GM21528 (cell line): ENCODE measurements at regions not wholly inside any gene's neighbourhood (a gene's known extent, or its start where the extent isn't known, plus 50 kb on each side); places are given as distances from the start of the nearest gene placed in this dataset.

ENCODE experiments used
- ATAC-seq: cut with Tn5 transposase; IDR thresholded peaks from one replicate; pipeline ENCODE4 v1.9.1; 2021; ENCODE audit warnings: mild to moderate bottlenecking, moderate library complexity; ENCODE audit not compliant: unreplicated experiment, low FRiP score

GRCh38 chr5:27290172-27290571, 251.8 kb upstream of the CDH9 start:
- no peak for ATAC-seq

DNA sequence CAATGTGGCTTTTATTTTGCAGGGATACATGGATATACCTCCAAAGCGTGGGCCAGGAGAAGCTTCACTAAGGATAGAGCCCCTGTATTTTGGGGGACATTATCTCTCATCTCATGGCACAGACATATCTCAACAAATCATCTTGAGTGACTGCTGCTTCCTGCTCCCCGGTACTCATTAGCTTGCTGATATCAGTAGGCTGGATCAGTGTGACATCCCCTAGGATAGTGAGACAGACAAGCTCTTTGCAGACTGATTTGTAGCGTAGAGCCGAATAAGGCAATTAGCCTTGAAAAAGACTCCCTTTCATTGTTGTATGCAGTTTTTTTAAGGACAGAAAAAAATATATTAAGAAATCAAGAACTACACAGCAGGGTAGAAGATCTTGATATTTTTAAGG, 237.7 kb upstream of the CDH9 start:
- no peak for ATAC-seq

DNA sequence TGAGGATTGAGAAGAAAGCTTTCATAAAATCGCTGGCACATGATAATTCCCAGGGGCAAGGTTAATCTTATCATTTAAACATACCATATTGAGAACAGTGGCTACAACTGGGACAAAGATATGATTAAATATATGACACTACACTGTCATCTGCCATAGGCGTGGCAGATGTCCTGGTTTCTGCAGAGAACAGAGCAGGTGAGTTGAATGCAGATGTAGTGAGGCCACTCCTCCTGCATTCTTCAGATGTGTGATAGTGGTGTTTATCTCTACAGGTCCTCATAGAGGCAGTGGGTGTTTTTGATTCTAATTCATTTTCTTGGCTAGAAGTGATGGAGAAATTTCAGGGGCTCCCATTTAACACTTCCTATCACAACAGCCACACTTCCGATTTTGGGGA, 237.0 kb upstream of the CDH9 start:
- ATAC-seq = no peak

DNA sequence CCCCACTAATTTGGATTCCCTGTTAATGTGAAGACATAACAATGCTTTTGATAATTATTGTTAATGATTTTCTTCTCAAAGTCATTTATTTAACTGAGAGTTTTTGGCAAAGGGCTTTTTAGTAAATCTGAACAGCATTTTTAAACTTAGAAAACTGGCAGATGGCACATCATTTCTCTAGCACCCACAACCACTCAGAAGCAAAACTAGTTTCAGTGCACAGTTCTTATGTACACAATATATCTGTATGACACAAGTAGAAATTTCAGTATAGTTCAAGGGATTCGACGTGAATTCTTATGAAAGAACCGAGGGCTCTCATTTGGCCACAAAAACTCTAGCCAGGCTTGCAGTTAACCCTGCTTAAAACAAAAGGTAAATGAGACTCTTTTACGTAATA, 231.4 kb upstream of the CDH9 start:
- no peak for ATAC-seq

DNA sequence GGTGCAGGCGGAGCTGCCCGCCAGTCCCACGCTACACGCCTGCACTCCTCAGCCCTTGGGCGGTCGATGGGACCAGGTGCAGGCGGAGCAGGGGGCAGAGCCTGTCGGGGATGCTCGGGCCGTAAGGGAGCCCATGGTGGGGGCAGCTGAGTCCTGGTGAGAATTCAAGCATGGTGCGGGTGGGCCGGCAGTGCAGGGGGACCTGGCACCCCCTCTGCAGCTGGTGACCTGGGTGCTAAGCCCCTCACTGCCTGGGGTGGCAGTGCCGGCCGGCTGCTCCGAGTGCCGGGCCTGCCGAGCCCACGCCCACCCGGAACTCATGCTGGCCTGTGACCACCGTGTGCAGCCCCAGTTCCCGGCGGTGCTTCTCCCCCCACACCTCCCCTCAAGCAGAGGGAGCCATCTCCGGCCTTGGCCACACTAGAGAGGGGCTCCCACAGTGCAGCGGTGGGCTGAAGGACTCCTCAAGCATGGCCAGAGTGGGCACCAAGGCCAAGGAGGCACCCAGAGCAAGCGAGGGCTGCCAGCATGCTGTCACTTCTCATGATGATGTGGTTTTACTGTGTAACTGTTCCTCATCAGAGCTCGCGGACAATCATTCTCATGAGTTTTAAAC, 228.9 kb upstream of the CDH9 start:
- no peak for ATAC-seq

- ATAC-seq = no peak
Observed at GRCh38 chr5:27266184-27266583, 227.8 kb upstream of the CDH9 start.

DNA sequence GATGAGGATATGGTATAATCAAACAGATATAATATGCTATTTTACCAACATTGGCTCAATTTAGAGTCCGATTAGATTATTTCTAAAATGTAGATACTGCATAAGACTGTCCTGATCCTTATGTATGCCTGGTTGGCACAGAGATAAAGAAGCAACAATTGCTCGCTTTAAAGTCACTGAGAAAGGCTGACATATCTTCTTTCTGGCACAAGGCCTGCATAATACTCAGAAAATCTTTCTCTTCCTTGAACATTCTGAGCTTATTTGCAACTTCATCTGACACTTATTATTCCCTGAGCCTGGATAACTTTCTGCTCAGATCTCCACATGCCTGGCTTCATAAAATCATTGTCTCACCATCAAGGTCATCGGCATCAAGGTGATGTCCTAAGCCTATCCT, 219.3 kb upstream of the CDH9 start:
- ATAC-seq = no peak

- ATAC-seq = no peak
Observed at GRCh38 chr5:27252911-27253310, 214.5 kb upstream of the CDH9 start.

DNA sequence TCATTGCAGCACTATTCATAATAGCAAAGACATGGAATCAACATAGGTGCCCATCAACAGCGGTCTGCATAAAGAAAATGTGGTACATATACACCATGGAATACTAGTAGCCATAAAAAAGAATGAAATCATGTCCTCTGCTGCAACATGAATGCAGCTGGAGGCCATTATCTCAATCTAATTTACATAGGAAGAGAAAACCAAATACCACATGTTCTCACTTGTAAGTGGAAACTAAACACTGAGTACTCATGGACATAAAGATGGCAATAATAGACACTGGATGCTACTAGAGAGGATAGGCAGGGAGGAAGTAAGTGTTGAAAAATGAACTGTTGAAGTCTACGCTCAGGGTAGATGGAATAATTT, 203.9 kb upstream of the CDH9 start:
- ATAC-seq = no peak

GRCh38 chr5:27241564-27242257, 203.3 kb upstream of the CDH9 start:
- ATAC-seq = no peak

DNA sequence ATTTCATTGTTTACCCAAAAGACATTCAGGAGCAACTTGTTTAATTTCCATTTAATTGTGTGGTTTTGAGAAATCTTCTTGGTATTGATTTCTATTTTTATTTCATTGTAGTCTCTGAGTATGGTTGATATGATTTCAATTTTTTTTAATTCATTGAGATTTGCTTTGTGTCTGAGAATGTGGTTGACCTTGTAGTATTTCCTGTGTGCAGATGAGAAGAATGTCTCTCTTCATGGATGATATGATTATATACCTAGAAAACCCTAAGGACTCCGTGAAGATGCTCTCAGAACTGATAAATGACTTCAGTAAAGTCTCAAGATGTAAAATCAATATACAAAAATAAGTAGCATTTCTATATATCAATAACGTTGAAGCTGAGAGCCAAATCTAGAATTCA, 202.4 kb upstream of the CDH9 start:
- no peak for ATAC-seq

DNA sequence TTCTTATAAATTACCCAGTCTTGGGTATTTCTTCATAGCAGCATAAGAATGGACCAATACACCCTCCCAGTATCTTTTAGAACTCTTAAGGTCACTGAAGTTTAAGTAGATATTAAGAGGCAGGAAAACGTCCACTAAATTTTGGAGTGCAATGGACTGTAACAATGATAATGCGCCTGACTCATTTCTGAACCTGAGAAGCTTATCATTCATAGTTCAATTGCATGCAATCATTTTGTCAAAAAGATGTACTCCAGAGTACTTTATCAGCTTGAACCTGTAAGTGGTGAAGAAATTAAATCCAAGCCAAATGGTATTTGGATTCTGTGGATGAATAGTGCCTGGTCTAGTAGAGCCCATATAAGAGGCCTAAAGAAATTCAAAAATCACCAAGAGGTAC, 196.5 kb upstream of the CDH9 start:
- ATAC-seq = no peak

- ATAC-seq = no peak
Observed at GRCh38 chr5:27221410-27221809, 183.0 kb upstream of the CDH9 start.

- no peak for ATAC-seq
Observed at GRCh38 chr5:27220752-27221151, 182.4 kb upstream of the CDH9 start.

DNA sequence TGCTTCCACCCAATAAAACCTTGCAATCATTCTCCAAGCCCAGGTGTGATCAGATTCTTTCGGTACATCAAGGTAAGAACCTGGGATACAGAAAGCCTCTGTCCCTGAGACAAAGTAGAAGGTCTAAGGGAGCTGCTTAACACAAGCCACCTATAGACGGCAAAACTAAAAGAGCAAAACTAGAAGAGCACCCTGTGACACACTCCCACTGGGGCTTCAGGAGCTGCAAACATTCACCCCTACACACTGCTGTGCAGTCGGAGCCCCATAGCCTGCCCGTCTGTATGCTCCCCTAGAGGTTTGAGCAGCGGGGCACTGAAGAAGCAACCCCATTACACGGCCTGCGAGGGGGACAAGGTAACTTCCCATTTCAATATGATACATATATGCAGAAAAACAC, 179.6 kb upstream of the CDH9 start:
- ATAC-seq = no peak

DNA sequence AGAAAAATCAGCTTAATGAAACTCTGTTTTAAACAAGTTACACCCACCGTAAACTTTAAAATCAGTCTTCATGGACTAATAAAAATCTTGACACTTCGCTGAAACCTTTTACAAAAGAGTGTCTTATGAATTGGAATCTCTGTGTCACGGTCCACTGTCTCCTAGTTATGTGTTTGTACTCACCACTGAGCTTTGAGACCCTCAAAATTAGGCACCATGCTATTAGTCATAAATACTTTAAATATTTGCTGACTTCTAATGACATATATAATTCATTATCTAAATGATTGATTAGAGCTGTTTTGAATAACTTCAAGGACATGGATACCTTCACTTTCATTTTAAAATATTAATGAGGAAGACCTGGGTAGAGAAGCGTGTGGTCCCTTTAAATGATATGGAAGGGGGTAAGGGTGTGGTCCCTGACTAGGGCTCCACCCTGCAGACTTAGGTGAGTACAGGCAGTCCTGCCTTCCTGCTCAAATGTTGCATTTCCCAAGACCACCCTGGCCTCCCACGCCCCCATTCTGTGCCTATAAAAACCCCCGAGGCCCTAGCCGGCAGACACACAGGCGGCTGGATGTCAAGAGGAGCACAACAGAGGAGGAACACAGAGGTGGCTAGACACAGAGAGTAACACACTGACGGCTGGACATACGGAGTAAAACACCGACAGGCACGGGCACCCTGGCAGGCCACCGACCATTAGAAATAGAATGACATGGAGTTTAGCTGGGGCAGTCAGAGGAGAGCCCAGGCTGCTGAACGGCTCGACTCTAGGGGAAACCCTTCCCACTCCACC, 179.0 kb upstream of the CDH9 start:
- no peak for ATAC-seq

- no peak for ATAC-seq
Observed at GRCh38 chr5:27216367-27216950, 178.1 kb upstream of the CDH9 start.

DNA sequence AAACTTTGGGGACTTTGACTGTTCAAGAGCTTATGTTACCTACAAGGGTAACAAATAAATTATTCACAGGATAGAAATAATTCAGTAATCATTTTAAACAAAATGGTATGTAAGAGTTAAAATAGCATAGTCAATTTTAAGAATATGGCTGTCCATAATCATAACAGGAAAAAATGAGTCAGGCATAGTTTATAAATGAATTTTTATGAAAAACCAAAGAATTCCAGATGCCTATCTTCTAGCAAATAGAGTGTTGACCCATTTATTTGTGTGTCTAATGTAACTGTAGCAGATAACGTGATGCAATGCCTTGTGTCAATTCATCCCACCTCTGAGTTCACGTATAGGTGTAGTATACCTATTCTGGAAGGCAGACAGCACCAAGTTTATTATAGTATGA, 169.7 kb upstream of the CDH9 start:
- no peak for ATAC-seq

- ATAC-seq = no peak
Observed at GRCh38 chr5:27191786-27192510, 153.6 kb upstream of the CDH9 start.

DNA sequence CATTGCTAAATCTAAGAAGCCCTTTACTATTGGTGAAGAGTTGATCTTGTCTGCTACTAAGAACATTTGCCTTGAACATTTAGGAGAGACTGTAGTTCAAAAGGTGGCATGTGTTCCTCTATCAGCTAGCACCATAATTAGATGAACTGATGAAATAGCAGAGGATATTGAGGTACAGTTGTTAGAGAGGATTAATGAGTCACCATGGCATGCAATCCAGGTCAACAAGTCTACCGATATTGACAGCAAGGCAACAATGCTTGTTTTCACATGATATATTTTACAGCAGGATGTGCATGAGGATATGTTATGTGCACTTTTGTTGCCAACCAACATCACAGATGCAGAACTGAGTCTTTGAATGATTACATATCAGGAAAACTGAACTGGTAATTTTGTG, 134.3 kb upstream of the CDH9 start:
- no peak for ATAC-seq

DNA sequence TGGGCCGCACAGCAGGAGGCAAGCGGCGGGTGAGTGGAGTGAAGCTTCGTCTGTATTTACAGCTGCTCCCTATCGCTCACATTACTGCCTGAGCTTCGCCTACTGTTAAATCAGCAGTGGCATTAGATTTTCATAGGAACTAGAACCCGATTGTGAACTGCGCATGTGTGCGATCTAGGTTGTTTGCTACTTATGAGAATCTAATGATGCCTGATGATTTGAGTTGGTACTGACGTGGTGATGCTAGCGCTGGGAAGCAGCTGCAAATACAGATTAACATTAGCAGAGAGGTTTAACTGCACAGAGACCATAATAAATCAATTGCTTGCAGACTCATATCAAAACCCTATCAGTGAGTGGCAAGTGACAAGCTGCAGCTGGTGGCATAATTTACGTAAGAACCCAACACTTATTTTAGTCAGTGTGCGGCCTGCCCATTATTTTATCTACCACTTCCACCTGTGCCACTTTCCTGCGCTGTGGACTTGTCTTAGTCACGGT, 133.4 kb upstream of the CDH9 start:
- ATAC-seq = no peak
